Tibial nerve (tissue), 4 donors: ENCODE measurements at regions not wholly inside any gene's neighbourhood (a gene's known extent, or its start where the extent isn't known, plus 50 kb on each side); places are given as distances from the start of the nearest gene placed in this dataset.

Experiments used
- DNase-seq, 2 donors: peaks; one replicate each; pipeline ENCODE4 v3.0.0-alpha.2; 2019; ENCODE audit warnings: low spot score in 2 of 2
- H3K27ac ChIP-seq, 4 donors: fragments of 200-600 bp; sonication (generic) in 3 of 4; one replicate each; pipeline ENCODE4 v1.5.1; 2017 to 2019; ENCODE audit warnings: mild to moderate bottlenecking in 1 of 4
- H3K27me3 ChIP-seq, 2 donors: fragments of 200-600 bp; sonication (generic) in 1 of 2; one replicate each; pipeline versions ENCODE4 v1.5.1 to v1.6.0; 2017 to 2019
- H3K36me3 ChIP-seq, 3 donors: fragments of 200-600 bp; sonication (generic); one replicate each; pipeline ENCODE4 v1.5.1; 2018 to 2019
- H3K4me1 ChIP-seq, 4 donors: fragments of 200-600 bp; sonication (generic) in 3 of 4; one replicate each; pipeline ENCODE4 v1.5.1; 2017 to 2019
- H3K4me3 ChIP-seq, 4 donors: fragments of 200-600 bp; sonication (generic) in 3 of 4; one replicate each; pipeline ENCODE4 v1.5.1; 2017 to 2019; ENCODE audit warnings: mild to moderate bottlenecking in 1 of 4, moderate library complexity in 1 of 4
- H3K9me3 ChIP-seq, 4 donors: fragments of 200-600 bp; sonication (generic) in 3 of 4; one replicate each; pipeline ENCODE4 v1.5.1; 2017 to 2019
- EP300 ChIP-seq, 2 donors: sonication (generic); formaldehyde crosslinking; IDR thresholded peaks; one replicate each; pipeline ENCODE4 v1.6.1; 2017; ENCODE audit warnings: antibody characterized with exemption in 2 of 2, mild to moderate bottlenecking in 1 of 2
- POLR2A ChIP-seq, 2 donors: fragments of 450-650 bp; IDR thresholded peaks; one replicate each; pipeline ENCODE4 v1.6.1; 2017; ENCODE audit warnings: antibody characterized with exemption in 2 of 2, mild to moderate bottlenecking in 2 of 2, moderate library complexity in 2 of 2
- WGBS, 2 donors: methylation state at CpG; one replicate each; pipeline ENCODE4 v1.1.5; 2018; 5-methylcytosine and 5-hydroxymethylcytosine counted together
- TF ChIP-seq, protein P1 (sequence below), 5 experiments: fragments of 200-600 bp in 3 of 5; fragments of 450-650 bp in 2 of 5; sonication (generic) in 3 of 5; IDR thresholded peaks; one replicate each; pipeline ENCODE4 v1.5.1; 2016 to 2019; ENCODE audit warnings: antibody characterized with exemption in 5 of 5, mild to moderate bottlenecking in 3 of 5, moderate library complexity in 2 of 5

DNA sequence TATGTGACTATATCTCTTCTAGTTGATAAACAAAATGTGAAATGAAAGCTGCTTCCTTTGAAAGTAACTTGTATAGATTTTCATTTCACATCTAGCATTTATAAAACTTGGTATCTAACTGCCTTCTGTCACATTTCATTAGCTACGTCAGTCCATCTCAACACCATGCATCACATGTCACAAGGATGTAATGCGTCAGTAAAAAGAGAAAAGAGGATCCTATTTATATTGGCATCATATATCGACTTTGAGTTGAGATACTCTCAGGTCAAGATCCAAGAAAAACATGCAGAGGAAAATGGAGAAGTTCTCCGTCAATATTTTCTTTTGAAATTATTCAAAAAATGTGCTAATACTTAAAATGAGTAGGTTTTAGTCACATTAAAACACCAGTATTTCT, 1211.2 kb downstream of the EFNA5 start:
- no peak overlapping the region for H3K4me3 ChIP-seq
- DNase-seq, result no peak
- H3K27me3 ChIP-seq, result no peaks in the 10 kb centered on the region
- H3K27ac ChIP-seq, result no peak overlapping the region
- no peaks in the 10 kb centered on the region for H3K4me1 ChIP-seq
- TF ChIP-seq POLR2A (IDR thresholded peaks at IDR 0.05), result no peak
- TF ChIP-seq EP300 (IDR thresholded peaks at IDR 0.05), result no peak
- TF ChIP-seq, protein P1, sequence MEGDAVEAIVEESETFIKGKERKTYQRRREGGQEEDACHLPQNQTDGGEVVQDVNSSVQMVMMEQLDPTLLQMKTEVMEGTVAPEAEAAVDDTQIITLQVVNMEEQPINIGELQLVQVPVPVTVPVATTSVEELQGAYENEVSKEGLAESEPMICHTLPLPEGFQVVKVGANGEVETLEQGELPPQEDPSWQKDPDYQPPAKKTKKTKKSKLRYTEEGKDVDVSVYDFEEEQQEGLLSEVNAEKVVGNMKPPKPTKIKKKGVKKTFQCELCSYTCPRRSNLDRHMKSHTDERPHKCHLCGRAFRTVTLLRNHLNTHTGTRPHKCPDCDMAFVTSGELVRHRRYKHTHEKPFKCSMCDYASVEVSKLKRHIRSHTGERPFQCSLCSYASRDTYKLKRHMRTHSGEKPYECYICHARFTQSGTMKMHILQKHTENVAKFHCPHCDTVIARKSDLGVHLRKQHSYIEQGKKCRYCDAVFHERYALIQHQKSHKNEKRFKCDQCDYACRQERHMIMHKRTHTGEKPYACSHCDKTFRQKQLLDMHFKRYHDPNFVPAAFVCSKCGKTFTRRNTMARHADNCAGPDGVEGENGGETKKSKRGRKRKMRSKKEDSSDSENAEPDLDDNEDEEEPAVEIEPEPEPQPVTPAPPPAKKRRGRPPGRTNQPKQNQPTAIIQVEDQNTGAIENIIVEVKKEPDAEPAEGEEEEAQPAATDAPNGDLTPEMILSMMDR (IDR thresholded peaks at IDR 0.05), result no peak
- H3K9me3 ChIP-seq, result no peaks in the 10 kb centered on the region
- WGBS, 2 donors, result 59% methylated on average over 4 of the region's 4 CpGs
- no peaks in the 10 kb centered on the region for H3K36me3 ChIP-seq

DNA sequence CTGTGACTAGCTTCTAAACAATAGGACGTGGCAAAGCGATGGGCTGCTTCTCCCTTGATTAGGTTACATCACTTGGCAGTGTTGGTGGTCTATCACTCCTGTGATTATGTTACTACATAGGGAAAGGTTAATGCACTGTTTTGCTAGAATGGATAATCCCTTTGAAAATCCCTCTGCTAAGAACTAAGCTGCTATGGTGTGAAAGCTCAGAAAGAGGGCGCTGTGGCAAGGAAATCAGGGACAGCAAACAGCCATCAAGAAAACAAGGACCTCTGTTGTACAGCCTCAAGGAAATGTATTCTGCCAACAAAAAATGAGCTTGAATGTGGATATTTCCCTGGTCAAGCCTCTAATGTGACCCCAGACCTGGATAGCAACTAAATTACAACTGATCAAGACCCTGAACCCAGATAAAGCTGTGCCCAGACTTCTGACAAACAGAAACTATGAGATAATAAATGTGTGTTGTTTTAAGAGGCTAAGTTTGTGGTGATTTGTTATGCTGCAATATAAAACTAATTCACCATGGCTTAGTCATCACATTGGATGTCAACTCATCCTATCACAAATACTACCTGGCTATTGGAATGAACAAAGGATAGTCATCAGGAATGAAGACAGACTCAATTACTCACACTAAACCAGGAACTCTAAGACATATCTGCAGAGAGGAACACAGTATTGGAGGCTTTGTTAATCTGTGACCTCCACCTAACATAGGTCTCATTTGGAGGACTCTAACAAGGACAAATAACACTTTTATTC, 1215.9 kb downstream of the EFNA5 start:
- H3K4me1 ChIP-seq, result no peaks in the 10 kb centered on the region
- no peak for TF ChIP-seq POLR2A (IDR thresholded peaks at IDR 0.05)
- TF ChIP-seq, protein P1 (IDR thresholded peaks at IDR 0.05), result no peak
- no peak for TF ChIP-seq EP300 (IDR thresholded peaks at IDR 0.05)
- no peaks in the 10 kb centered on the region for H3K27me3 ChIP-seq
- no peaks in the 10 kb centered on the region for H3K9me3 ChIP-seq
- no peak for DNase-seq
- no peak overlapping the region for H3K4me3 ChIP-seq
- no peak overlapping the region for H3K27ac ChIP-seq
- H3K36me3 ChIP-seq, result no peaks in the 10 kb centered on the region
- 31 to 49% methylated on average over 3 of the region's 3 CpGs for WGBS, 2 donors

DNA sequence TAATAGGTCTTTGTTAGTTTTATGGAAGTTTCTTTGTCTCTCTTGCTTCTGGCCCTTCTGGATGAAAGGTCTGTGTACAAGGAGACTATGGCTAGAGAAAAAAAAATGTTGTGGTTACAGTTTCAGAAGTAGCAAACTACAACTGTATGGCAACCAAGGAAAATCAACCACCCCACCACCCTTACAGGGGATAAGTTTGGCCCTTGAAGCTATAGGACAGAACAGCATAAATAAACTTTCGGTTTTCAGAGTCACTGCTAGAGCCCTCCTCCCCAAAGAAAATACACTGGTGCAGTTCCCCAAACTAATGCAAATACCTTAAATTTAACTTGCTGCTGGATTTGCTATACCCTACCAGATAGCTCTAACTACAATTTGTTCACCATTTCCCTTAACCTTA, 1216.7 kb downstream of the EFNA5 start:
- Histone ChIP-seq H3K36me3 (no peaks in the 10 kb centered on the region), H3K9me3 (no peaks in the 10 kb centered on the region), H3K4me1 (no peaks in the 10 kb centered on the region), H3K27me3 (no peaks in the 10 kb centered on the region), H3K4me3 (no peak overlapping the region), H3K27ac (no peak overlapping the region)
- WGBS, 2 donors, result 71 to 87% methylated on average over 1 of the region's 1 CpG
- no peak for TF ChIP-seq EP300 (IDR thresholded peaks at IDR 0.05)
- TF ChIP-seq POLR2A (IDR thresholded peaks at IDR 0.05), result no peak
- TF ChIP-seq, protein P1 (IDR thresholded peaks at IDR 0.05), result no peak
- no peak for DNase-seq

DNA sequence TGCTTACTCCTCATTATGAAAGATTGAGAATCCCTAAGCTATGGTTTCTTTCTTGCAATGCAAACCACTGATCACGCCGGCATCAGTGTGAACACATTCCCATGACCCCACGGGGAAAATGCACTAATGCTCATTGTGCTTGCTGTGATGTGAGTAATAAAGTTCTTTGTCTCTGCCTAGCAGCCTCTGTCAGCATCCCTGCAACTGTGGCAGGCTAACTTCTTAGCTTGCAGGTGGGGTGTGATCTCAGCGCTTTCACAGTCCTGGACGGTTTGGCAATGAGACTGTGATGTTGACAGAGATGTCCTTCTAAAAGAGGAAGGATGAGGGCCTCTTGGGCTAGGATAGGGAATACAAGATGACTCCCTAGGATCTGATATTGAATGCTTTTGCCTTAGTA, 1218.7 kb downstream of the EFNA5 start:
- Histone ChIP-seq H3K27ac (no peak overlapping the region), H3K4me3 (no peak overlapping the region), H3K27me3 (no peaks in the 10 kb centered on the region), H3K9me3 (no peaks in the 10 kb centered on the region), H3K4me1 (no peaks in the 10 kb centered on the region), H3K36me3 (no peaks in the 10 kb centered on the region)
- TF ChIP-seq, protein P1 (IDR thresholded peaks at IDR 0.05), result no peak
- no peak for TF ChIP-seq EP300 (IDR thresholded peaks at IDR 0.05)
- no peak for TF ChIP-seq POLR2A (IDR thresholded peaks at IDR 0.05)
- whole genome bisulfite sequencing, 2 donors, result 54 to 61% methylated on average over 5 of the region's 5 CpGs
- no peak for DNase-seq

DNA sequence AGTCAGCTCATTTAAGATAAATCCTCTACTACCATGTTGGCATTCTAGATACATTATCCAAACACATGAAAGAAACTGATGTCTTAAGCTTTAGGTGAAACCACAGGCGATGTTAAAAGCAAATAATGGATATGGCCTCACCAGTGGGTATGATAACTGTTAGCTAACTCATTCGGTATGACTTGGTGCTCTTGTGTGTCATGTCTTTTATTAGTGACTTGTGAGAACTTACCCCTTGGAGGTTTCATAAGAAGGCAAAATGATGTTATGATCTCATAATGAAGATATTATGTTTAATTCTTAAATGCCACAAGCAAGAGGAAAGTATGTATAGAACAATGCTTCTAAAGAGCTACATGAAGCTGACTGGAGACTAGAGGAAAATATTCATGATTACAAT, 1227.0 kb downstream of the EFNA5 start:
- Histone ChIP-seq H3K27ac (no peak overlapping the region), H3K27me3 (no peaks in the 10 kb centered on the region), H3K4me1 (no peaks in the 10 kb centered on the region), H3K4me3 (no peak overlapping the region), H3K36me3 (no peaks in the 10 kb centered on the region), H3K9me3 (no peaks in the 10 kb centered on the region)
- 75% methylated on average over 2 of the region's 2 CpGs for WGBS, 2 donors
- DNase-seq, result no peak
- TF ChIP-seq POLR2A (IDR thresholded peaks at IDR 0.05) (no peak), EP300 (IDR thresholded peaks at IDR 0.05) (no peak)
- TF ChIP-seq, protein P1 (IDR thresholded peaks at IDR 0.05), result no peak
